H9 (cell line): ENCODE measurements at regions not wholly inside any gene's neighbourhood (a gene's known extent, or its start where the extent isn't known, plus 50 kb on each side); places are given as distances from the start of the nearest gene placed in this dataset.

Experiments
- DNase-seq: peaks from one replicate; pipeline ENCODE4 v3.0.0-alpha.2; 2017
- H2AFZ ChIP-seq: one replicate; pipeline ENCODE4 v1.6.1; 2013; ENCODE audit warnings: mild to moderate bottlenecking, low read length, control low read depth, moderate library complexity
- H2AK5ac ChIP-seq: 2 replicates; pipeline ENCODE4 v1.6.1; 2013; ENCODE audit warnings: low read length, control low read depth, mixed read lengths; ENCODE audit not compliant: insufficient read length
- H2BK120ac ChIP-seq: one replicate; pipeline ENCODE4 v1.6.1; 2013; ENCODE audit warnings: low read depth, mild to moderate bottlenecking, low read length, control low read depth, inconsistent platforms; ENCODE audit not compliant: poor library complexity, severe bottlenecking
- H2BK12ac ChIP-seq: 2 replicates; pipeline ENCODE4 v1.6.1; 2013; ENCODE audit warnings: low read length, control low read depth, mixed read lengths, low read depth; ENCODE audit not compliant: insufficient read length
- H2BK15ac ChIP-seq: 2 replicates; pipeline ENCODE4 v1.6.1; 2013; ENCODE audit warnings: low read depth, low read length, control low read depth
- H2BK20ac ChIP-seq: one replicate; pipeline ENCODE4 v1.6.1; 2013; ENCODE audit warnings: low read depth, mild to moderate bottlenecking, low read length, control low read depth, inconsistent platforms; ENCODE audit not compliant: poor library complexity, severe bottlenecking
- H2BK5ac ChIP-seq: 2 replicates; pipeline ENCODE4 v1.6.1; 2013; ENCODE audit warnings: low read length, control low read depth, mixed read lengths; ENCODE audit not compliant: insufficient read length
- H3K14ac ChIP-seq: 2 replicates; pipeline ENCODE4 v1.6.1; 2013; ENCODE audit warnings: low read length, control low read depth; ENCODE audit not compliant: insufficient read depth
- H3K18ac ChIP-seq: 2 replicates; pipeline ENCODE4 v1.6.1; 2013; ENCODE audit warnings: low read depth, mild to moderate bottlenecking, mixed read lengths, low read length, control low read depth; ENCODE audit not compliant: insufficient read length
- H3K23ac ChIP-seq: 2 replicates; pipeline ENCODE4 v1.6.1; 2013; ENCODE audit warnings: low read length, control low read depth, mixed read lengths, low read depth; ENCODE audit not compliant: insufficient read length
- H3K23me2 ChIP-seq: 2 replicates; pipeline ENCODE4 v1.6.1; 2013; ENCODE audit warnings: low read depth, mild to moderate bottlenecking, mixed read lengths, low read length, control low read depth; ENCODE audit not compliant: insufficient read length, poor library complexity, severe bottlenecking
- H3K27ac ChIP-seq: 2 replicates; pipeline ENCODE4 v1.5.1; 2013; ENCODE audit warnings: low read length, control low read depth, mixed read lengths, low read depth; ENCODE audit not compliant: insufficient read length
- H3K27me3 ChIP-seq: 2 replicates; pipeline ENCODE4 v1.6.1; 2013; ENCODE audit warnings: low read length, control low read depth, inconsistent platforms; ENCODE audit not compliant: insufficient read depth
- H3K4ac ChIP-seq: 2 replicates; pipeline ENCODE4 v1.6.1; 2013; ENCODE audit warnings: low read depth, mild to moderate bottlenecking, control low read depth, inconsistent platforms, low read length, moderate library complexity
- H3K4me1 ChIP-seq: 2 replicates; pipeline ENCODE4 v1.6.1; 2013; ENCODE audit warnings: low read length, control low read depth, inconsistent platforms; ENCODE audit not compliant: insufficient read depth
- H3K4me2 ChIP-seq: 2 replicates; pipeline ENCODE4 v1.6.1; 2013; ENCODE audit warnings: low read length, control low read depth, mixed read lengths; ENCODE audit not compliant: insufficient read length, insufficient read depth
- H3K56ac ChIP-seq: 2 replicates; pipeline ENCODE4 v1.6.1; 2013; ENCODE audit warnings: low read depth, mild to moderate bottlenecking, mixed read lengths, low read length, control low read depth; ENCODE audit not compliant: insufficient read length
- H3K79me1 ChIP-seq: 2 replicates; pipeline ENCODE4 v1.6.1; 2013; ENCODE audit warnings: low read depth, mild to moderate bottlenecking, moderate library complexity, low read length, control low read depth, inconsistent platforms; ENCODE audit not compliant: insufficient read depth, poor library complexity, severe bottlenecking
- H3K79me2 ChIP-seq: 2 replicates; pipeline ENCODE4 v1.6.1; 2013; ENCODE audit warnings: low read length, control low read depth, inconsistent platforms; ENCODE audit not compliant: insufficient read depth
- H3K9ac ChIP-seq: 2 replicates; pipeline ENCODE4 v1.6.1; 2013; ENCODE audit warnings: low read length, control low read depth, mixed read lengths; ENCODE audit not compliant: insufficient read length; ENCODE audit errors: extremely low read depth
- H3K9me3 ChIP-seq: one replicate; pipeline ENCODE4 v1.6.1; 2013; ENCODE audit warnings: low read depth, low read length, inconsistent platforms; ENCODE audit not compliant: control insufficient read depth
- H3T11ph ChIP-seq: one replicate; pipeline ENCODE4 v1.6.1; 2013; ENCODE audit warnings: mild to moderate bottlenecking, low read length, control low read depth, inconsistent platforms
- H4K20me1 ChIP-seq: one replicate; pipeline ENCODE4 v1.6.1; 2013; ENCODE audit not compliant: control insufficient read depth, insufficient read length, insufficient read depth
- H4K5ac ChIP-seq: 2 replicates; pipeline ENCODE4 v1.6.1; 2013; ENCODE audit warnings: low read depth, mild to moderate bottlenecking, mixed read lengths, low read length, control low read depth; ENCODE audit not compliant: insufficient read length
- H4K8ac ChIP-seq: replicated peaks from 2 replicates; pipeline ENCODE4 v1.6.1; 2013; ENCODE audit warnings: low read length, control low read depth, mixed read lengths, low read depth; ENCODE audit not compliant: insufficient read length
- H4K91ac ChIP-seq: 2 replicates; pipeline ENCODE4 v1.6.1; 2013; ENCODE audit warnings: low read depth, mild to moderate bottlenecking, moderate library complexity, mixed read lengths, low read length, control low read depth; ENCODE audit not compliant: insufficient read length
- H3K27ac Mint-ChIP-seq, 3 experiments: 2 replicates in 2 of 3; 3 replicates in 1 of 3; pipeline ENCODE4 v1.8.0; 2020 to 2021; ENCODE audit warnings: mixed read lengths in 3 of 3, mild to moderate bottlenecking in 1 of 3, moderate library complexity in 1 of 3
- H3K27me3 Mint-ChIP-seq: 2 replicates; pipeline ENCODE4 v1.8.0; 2021; ENCODE audit warnings: low read depth, mild to moderate bottlenecking, moderate library complexity, mixed read lengths
- H3K36me3 Mint-ChIP-seq, 3 experiments: 2 replicates in 2 of 3; 3 replicates in 1 of 3; pipeline ENCODE4 v1.8.0; 2020 to 2021; ENCODE audit warnings: low read depth in 3 of 3, mixed read lengths in 3 of 3; ENCODE audit not compliant: insufficient read depth in 1 of 3
- H3K4me1 Mint-ChIP-seq, 2 experiments: 2 replicates each; pipeline ENCODE4 v1.8.0; 2020; ENCODE audit warnings: mixed read lengths in 2 of 2
- H3K4me3 Mint-ChIP-seq, 2 experiments: 2 replicates in 1 of 2; 3 replicates in 1 of 2; pipeline ENCODE4 v1.8.0; 2020 to 2021; ENCODE audit warnings: mild to moderate bottlenecking in 2 of 2, mixed read lengths in 2 of 2, moderate library complexity in 1 of 2
- H3K9me3 Mint-ChIP-seq, 2 experiments: 2 replicates in 1 of 2; 3 replicates in 1 of 2; pipeline ENCODE4 v1.8.0; 2020; ENCODE audit warnings: mild to moderate bottlenecking in 2 of 2, mixed read lengths in 2 of 2, moderate library complexity in 1 of 2
- WGBS: extraction: QIAGEN DNeasy Blood & Tissue Kit; methylation state at CpG from one replicate; pipeline ENCODE4 v1.1.7; 2013; ENCODE audit warnings: missing lambda C conversion rate, low lambda C conversion rate, mixed read lengths; ENCODE audit not compliant: insufficient read length; ENCODE audit errors: extremely low coverage; 5-methylcytosine and 5-hydroxymethylcytosine counted together
- TF ChIP-seq, protein P1 (sequence below): fragments of 200-600 bp; sonication (generic); conservative IDR thresholded peaks from 3 replicates; pipeline ENCODE4 v1.8.0; 2021; ENCODE audit warnings: antibody characterized with exemption, mild to moderate bottlenecking

DNA sequence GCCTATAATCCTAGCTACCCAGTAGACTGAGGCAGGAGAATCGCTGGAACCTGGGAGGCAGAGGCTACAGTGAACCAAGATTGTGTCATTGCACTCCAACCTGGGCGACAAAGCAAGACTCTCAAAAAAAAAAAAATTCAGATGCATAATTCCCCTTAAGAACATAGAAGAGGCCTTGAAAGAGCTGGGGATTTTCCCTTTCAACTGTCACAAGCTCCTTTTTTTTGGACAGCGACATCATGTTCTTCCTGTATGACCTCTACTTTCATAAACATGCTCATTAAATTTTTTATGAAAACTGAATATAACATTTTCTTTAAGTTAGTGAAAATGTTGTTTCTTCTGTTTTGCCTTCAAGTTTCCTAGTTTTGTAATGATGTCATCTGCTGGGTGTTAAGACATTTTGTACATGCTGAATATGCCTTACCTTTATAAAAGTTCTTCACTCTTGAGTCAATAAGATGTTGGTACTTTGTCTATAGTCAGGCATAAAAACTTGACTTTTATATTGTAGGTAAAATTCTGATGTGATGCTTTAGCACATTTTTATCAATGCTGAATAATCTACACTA is 76.0 kb downstream of the PTHLH start:
- H3K23me2 ChIP-seq, result no peaks in the 10 kb centered on the region

More for the DNA sequence above, 76.0 kb downstream of the PTHLH start:
- Histone ChIP-seq H3K4ac (no peak overlapping the region), H3K27me3 (no peaks in the 10 kb centered on the region), H2BK12ac (no peak overlapping the region), H3K79me2 (no peaks in the 10 kb centered on the region), H4K91ac (no peak overlapping the region), H3K56ac (no peak overlapping the region), H3K9me3 (no peaks in the 10 kb centered on the region), H4K8ac (no peak overlapping the region), H3K4me1 (no peaks in the 10 kb centered on the region), H3K79me1 (no peaks in the 10 kb centered on the region), H3K4me2 (no peak overlapping the region), H2AFZ (no peak overlapping the region), H2BK5ac (no peak overlapping the region), H4K5ac (no peak overlapping the region), H3K27ac (no peak overlapping the region), H2AK5ac (no peak overlapping the region), H3K23ac (no peak overlapping the region), H2BK120ac (no peak overlapping the region), H3K14ac (no peak overlapping the region), H3T11ph (no peak overlapping the region), H2BK15ac (no peak overlapping the region), H4K20me1 (no peaks in the 10 kb centered on the region), H3K18ac (no peak overlapping the region), H3K9ac (no peak overlapping the region), H2BK20ac (no peak overlapping the region)
- H3K4me1 Mint-ChIP-seq, result peaks cover under 1 to 1% of the 10 kb centered on the region in 2 experiments; a peak in 1 of 4 replicates
- no CpG with 5 or more reads among the region's 3 CpGs for WGBS
- no peaks in the 10 kb centered on the region for H3K27me3 Mint-ChIP-seq
- no peak for DNase-seq
- H3K27ac Mint-ChIP-seq, result no peak overlapping the region
- H3K4me3 Mint-ChIP-seq, result no peak overlapping the region
- TF ChIP-seq, protein P1, sequence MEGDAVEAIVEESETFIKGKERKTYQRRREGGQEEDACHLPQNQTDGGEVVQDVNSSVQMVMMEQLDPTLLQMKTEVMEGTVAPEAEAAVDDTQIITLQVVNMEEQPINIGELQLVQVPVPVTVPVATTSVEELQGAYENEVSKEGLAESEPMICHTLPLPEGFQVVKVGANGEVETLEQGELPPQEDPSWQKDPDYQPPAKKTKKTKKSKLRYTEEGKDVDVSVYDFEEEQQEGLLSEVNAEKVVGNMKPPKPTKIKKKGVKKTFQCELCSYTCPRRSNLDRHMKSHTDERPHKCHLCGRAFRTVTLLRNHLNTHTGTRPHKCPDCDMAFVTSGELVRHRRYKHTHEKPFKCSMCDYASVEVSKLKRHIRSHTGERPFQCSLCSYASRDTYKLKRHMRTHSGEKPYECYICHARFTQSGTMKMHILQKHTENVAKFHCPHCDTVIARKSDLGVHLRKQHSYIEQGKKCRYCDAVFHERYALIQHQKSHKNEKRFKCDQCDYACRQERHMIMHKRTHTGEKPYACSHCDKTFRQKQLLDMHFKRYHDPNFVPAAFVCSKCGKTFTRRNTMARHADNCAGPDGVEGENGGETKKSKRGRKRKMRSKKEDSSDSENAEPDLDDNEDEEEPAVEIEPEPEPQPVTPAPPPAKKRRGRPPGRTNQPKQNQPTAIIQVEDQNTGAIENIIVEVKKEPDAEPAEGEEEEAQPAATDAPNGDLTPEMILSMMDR, result no peak
- no peaks in the 10 kb centered on the region for H3K36me3 Mint-ChIP-seq
- H3K9me3 Mint-ChIP-seq, result no peaks in the 10 kb centered on the region
